GM12891 (cell line): ENCODE measurements at regions not wholly inside any gene's neighbourhood (a gene's known extent, or its start where the extent isn't known, plus 50 kb on each side); places are given as distances from the start of the nearest gene placed in this dataset.

ENCODE experiments used
- POLR2A ChIP-seq: IDR thresholded peaks from 2 replicates; pipeline ENCODE4 v1.6.1; 2011; ENCODE audit warnings: low read depth, low read length, control low read depth
- POLR2AphosphoS5 ChIP-seq: IDR thresholded peaks from 2 replicates; pipeline ENCODE4 v1.6.1; 2011; ENCODE audit warnings: low read depth, low read length, control low read depth
- POU2F2 ChIP-seq: IDR thresholded peaks from 2 replicates; pipeline ENCODE4 v1.6.1; 2011; ENCODE audit warnings: low read depth, mild to moderate bottlenecking, control low read depth, low read length, moderate library complexity
- SPI1 ChIP-seq: IDR thresholded peaks from 2 replicates; pipeline ENCODE4 v1.6.1; 2011; ENCODE audit warnings: low read depth, low read length, control low read depth
- TAF1 ChIP-seq: IDR thresholded peaks from 2 replicates; pipeline ENCODE4 v1.6.1; 2011; ENCODE audit warnings: low read depth, low read length, control low read depth

DNA sequence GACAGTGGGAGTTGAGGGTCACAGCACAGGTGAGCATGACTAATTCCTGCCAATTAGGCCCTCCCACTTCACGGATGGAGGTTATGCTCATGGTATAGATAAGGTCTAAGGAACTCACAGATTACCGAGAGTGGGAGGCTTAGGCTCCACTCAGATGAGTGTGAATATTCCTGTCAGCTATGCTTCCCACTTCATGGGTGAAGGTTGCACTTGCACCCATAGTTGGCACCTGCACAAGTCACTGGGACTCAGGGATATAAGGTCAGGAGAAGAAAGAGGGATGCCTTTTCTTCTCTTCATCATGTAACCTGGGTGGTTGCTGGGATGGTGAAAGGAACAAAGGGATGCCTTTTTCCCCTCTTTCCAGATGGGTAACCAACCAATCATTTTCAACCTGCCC, 264.9 kb upstream of the TNC start:
- TF ChIP-seq POLR2AphosphoS5 (no peak), POLR2A (no peak), TAF1 (no peak), SPI1 (no peak), POU2F2 (no peak)
